GM11168 (cell line): ENCODE measurements at regions not wholly inside any gene's neighbourhood (a gene's known extent, or its start where the extent isn't known, plus 50 kb on each side); places are given as distances from the start of the nearest gene placed in this dataset.
"Not testable (repeated sequence)": the region's sequence is repeated elsewhere in the genome, so short reads cannot be mapped to it uniquely, and the experiment has no call there.

ENCODE experiments used
- in situ Hi-C: fragments of 300-500 bp; cut with MboI; formaldehyde crosslinking; loops from one replicate; pipeline ENCODE4 v1.12.0; 2022; ENCODE audit warnings: low sequenced_read_pairs; ENCODE audit not compliant: unreplicated experiment

DNA sequence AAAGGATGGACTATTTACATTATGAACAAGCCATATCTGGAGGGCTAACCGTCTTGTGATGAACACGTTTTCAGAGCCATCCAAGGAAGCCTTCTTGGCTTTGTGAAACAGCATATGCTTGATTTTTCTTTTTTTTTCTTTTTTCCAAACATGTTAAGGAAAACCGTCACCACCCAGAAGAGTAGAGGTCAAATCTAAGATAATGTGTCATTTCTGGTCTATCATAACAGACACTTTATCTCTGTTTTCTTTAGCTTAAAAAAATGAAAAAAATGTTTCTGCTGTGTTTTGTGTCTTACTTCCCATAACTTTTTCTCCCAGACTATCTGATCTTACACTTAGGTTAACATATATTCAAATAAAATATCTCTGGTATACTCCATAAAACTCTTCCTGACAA, 76.1 kb upstream of the DGKB start:
- in situ Hi-C loops, result no loop called here

DNA sequence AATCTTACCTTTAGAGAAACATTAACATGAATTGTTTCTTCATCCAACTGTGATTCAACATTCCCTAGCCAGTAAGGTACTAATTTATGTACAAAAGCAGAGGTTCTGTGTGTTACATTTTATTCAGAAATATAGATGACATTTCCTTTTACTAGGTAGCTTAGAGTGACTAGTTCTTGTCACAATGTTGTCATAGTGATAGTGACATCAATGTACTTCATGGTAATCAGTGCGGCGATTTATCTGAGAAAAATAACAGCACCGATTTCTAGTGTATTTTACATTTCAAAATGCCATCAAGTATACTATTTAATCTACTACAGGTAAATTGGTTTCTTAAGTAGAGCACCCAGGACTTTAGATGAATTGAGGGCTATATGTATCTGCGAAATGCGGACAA, 72.1 kb upstream of the DGKB start:
- in situ Hi-C loops, result no loop called here

DNA sequence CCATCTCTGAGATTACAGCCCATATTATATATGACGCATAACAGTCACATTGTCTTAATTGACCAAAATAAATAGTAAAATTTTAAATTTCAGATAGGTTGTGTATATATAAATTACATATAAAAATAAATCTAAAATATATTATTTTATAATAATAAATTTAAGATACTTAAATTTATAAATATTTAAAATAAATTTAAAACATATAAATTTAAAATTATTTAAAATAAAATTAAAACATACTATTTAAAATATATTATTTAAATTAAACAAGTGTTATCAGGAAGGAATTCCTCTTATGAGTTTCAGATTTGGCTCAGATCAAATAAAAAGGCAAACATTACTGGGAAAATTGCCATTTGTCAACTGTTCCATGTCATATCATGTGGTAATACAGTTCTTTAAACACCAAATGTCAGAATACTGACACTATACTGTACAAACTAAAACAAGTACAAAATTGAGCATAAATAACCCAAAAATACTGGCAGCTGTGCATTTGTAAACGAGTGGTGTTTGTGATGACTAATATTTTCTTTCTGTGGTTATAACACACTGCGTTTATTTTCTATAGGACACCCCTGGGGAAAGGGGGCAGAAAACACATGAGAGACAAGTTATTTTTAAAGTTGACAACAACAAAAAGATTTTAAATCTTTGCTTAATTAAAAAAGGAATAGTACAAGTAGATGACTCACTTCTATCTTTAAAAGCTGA, 71.3 kb upstream of the DGKB start:
- in situ Hi-C loops, result no loop called here

DNA sequence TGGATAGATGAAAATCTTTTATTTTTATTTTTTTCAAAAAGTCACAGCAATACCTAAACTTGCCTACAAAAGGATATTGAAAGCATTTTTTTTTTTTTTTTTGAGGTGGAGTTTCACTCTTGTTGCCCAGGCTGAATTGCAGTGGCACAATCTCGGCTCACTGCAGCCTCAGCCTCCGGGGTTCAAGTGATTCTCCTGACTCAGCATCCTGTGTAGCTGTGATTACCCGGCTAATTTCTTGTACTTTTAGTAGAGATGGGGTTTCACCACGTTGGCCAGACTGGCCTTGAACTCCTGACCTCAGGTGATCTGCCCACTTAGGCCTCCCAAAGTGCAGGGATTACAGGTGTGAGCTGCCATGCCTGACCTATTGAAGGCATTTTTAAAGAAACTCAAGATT, 69.1 kb upstream of the DGKB start:
- in situ Hi-C loops, result not testable (repeated sequence)

DNA sequence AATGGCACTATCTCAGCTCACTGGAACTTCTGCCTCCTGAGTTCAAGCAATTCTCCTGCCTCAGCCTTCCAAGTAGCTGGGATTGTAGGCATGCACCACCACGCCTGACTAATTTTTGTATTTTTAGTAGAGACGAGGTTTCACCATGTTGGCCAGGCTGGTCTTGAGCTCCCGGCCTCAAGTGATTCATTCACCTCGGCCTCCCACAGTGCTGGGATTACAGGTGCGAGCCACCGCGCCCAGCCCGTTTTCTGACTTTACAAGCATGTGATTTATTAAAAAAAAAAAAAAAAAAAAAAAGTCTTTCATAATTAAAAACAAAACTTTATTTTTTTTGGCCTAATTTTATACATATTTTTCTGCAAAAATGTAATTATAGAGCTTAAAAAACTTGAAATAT, 64.8 kb upstream of the DGKB start:
- in situ Hi-C loops, result not testable (repeated sequence)

DNA sequence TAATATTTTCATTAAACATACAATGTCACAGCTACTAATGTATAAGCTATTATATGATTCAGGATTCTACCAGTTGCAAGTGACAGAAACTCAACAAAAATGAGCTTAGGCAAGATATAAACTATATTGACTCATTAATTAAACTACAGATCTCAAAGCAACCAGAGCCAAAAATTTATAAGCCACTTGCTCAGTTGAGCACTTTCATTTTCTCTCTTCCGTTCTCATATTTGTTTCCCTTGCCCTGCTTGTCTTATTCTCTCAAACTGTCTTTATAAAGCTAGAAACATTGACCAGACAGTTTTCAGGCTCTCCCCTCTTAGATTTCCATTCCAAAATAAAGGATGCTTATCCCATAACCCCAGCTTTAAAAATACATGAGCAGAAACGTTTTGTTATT, 60.2 kb upstream of the DGKB start:
- in situ Hi-C loops, result no loop called here

DNA sequence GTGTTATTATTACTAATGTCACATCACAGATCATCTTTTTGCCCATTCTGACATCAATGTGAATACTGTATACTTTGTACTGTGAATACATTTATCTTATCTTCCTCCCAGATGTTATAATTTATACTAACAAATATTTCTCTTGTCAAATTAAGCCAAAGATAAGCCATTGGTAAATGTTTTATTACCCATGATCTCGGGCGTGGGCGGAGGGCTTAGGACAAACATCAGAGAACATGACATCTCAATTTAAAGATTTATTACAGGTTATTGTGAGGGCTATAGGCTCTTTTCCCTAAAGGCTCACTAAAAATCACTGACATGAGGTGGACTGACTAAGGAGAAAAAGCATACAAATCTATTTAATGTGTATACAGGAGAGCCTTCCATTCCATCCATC, 58.2 kb upstream of the DGKB start:
- in situ Hi-C loops, result no loop called here

DNA sequence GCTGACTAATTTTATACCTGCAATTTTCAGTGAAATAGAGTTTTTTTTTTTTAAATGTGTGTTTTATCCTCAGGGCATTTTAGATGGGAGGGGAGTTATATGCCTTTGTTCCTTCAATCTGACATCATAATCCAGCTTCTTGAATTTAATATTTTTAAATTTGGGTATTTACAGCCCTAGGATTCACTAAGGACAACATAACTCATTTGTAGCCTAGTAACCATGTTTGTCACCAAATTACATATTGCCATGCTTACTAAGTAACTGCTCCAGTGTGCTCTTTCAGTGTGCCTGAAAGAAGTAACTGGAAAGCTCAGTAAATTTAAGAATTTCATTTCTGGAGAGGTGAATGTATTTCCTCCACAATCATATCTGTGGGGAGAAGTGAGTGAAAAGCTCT, 56.8 kb upstream of the DGKB start:
- in situ Hi-C loops, result no loop called here

DNA sequence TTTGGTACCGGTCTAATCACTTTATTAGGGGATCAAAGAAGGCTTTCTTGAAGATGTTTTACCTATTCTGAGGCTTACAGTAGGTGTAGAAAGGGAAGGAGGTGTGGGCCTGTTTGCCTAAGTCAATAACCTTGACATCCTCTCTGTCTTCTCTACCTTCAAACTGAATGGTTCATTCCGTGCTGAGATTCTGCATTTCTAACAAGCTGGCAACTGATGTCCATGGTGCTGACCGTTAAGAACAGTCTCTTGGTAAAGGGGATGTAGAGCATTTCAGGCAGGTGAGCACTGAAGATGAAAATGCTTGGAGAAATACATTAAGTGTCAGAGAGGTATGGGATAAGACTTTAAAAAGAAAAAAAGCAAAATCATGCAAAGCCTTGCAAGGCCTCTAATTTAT, 51.5 kb upstream of the DGKB start:
- in situ Hi-C loops, result no loop called here
